NCI-H187 (cell line): ENCODE measurements at regions not wholly inside any gene's neighbourhood (a gene's known extent, or its start where the extent isn't known, plus 50 kb on each side); places are given as distances from the start of the nearest gene placed in this dataset.

Experiments used
- DNase-seq, 2 experiments: peaks; one replicate each; lab custom pipeline; 2025; lab: John Stamatoyannopoulos, UW

DNA sequence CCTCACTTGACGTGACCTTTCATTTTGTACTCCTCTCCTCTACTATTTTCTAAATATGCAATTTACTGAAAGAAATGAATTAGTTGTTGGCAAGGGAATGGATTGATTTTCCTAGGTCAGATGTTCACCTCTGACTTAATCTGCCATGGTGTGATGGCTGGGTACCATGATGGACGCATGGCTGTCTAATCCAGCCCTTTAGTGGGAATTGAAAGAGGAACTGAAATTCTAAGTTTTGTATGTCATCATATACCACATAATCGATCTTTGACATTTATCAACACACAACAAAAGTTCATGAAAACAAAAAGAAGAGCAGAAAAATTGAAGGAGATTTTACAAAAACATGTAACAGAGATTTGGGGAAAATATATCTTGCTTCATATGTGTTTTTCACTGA lies 331.3 kb upstream of the SNX7 start:
- no peak for DNase-seq

DNA sequence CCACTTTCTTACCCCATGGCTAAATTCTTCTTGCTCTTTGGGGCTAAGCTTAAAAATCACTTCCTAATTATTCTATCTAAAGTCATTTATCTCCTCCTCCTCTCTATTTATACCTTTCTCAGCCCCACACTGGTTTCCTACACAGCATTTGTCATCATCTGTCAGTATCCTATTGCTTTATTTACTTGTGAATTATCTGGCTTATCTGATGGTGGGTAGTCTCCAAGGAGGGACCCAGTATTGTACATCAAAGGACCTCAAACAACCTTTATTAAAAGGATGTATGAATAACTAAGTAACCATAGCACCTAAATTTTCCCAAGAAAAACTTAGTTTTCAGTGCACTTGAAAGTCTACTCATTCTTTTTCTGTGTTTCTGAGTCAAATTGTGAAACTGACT lies 332.7 kb upstream of the SNX7 start:
- no peak for DNase-seq

DNA sequence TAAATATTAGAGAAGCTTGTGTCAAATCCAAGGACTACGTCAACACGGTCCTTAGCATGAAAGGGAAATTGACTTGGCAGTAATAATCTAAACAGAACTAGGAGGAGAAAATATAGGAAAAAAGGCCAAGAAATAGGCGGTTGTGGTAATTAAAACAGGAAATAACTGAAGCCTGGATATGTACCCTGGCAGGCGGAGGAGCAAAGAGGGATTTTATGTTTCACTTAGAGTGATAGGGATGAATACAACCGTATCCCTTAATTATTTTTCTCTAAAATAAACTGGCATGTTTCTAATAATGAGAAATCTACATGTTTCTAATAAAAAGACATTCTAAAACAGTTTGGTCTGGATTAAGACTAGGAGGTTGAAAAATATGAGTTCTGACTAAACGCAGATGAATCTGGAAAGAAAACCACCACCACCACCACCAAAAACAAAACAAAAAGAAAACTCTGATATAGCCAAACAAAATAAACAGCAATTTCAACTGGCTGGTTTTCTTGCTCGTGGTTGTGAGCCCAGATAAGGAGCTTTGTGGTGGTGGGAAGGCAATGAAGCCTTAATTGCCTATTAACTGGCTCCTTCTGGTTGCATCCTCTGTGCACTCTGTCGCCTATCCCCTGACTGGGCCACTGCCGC lies 334.2 kb upstream of the SNX7 start:
- DNase-seq = no peak

DNA sequence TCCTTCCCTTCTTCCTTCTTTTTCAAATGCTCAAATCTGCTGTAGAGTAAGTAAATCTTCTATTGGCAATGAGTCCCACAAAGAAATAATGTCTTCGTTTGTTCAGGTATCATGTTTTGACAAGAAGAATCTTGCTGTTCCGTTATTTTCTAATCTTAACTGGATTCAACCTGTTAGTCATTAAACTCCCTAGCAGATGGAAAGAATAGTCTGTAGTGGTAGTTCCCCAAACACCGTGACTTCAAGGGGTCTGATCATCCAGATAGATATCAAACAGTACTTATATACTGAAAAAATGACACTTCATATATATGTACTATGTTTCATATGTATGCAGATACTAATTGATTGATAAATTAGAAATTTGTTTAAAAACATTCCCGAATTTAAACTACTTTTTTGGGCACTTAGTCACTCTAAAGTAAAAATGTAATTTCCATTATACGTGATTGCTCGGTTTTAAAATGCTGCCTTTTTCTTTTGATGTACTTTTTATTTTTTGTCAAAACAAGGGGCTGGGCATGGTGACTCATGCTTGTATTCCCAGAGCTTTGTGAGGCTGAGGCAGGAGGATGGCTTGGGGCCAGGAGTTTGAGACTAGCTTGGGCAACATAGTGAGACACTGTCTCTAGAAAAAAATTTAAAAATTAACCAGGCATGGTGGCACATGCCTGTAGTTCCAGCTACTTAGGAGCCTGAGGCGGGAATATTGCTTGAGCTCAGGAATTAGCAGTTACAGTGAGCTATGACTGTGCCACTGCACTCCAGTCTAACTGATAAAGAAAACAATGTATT lies 335.7 kb upstream of the SNX7 start:
- no peak for DNase-seq

DNA sequence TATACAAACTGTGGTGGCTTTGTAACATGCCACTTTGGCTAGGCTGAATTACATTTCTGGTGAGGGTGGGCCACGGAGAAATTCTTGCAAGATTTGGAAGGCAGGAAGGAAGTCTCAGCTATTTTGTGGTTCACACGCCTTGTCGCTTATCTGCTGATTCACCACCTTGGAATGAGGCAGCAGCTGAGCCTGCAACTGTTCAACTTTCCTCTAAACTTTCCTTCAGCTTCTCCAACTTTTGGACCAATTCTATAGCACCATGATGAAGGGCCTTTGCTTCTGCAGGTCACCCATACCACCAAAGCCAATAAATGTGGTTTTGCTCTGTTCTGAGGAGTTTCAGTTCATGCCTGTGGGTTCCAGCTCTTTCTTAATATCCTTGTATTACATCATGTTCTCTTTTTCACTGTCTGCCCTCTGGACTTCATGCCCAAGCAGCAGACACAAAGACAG lies 337.6 kb upstream of the SNX7 start:
- no peak for DNase-seq

DNA sequence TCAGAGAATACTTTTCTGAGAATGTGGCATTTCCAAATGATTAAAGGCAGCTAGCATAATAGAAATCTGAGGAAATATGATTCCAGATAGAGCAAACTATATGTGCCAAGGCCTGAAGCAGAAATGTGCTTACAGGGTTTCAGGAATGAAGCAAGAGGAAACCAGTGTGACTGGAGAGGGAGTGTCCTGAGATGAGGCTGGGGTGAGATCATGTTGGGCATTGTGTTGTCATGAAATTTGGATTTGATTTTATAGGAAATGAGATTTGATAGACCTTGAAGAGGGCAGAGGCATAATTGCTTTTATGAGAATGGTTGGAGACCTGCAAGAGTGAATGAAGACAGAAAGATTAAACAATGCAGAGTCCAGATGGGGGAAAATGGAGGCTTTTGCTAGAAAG lies 338.1 kb upstream of the SNX7 start:
- no peak for DNase-seq

DNA sequence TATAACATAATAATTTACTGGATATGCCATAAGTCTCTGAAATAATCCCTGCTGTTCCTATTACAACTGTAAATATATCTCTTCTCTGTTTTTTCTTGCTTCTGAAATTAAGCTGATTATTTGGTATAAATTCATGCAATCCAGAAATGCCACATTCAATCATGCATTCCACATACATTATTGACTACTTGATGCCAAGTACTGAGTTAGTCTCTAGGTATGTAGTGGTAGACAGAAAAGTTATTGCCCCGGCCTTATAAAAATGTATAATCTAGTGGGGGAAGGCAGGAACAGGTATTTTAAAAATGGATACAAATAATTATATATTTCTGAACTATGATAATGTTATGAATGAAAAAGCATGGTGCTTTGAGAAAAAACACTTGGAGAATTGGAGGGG lies 338.6 kb upstream of the SNX7 start:
- no peak for DNase-seq

DNA sequence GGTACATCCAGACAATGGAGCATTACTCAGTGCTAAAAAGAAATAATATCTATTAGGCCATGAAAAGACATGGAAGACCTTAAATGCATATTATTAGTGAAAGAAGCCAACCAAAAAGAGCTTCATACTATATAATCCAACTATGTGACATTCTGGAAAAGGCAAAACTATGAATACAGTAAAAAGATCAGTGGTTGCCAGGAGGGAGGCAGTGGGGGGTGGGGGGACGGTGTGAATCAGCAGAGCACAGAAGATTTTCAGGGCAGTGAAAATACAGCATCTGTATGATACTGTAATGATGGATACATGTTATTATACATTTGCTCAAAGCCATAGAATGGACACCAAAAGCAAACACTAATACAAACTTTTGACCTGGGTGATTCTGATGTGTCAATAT lies 339.4 kb upstream of the SNX7 start:
- DNase-seq = no peak

DNA sequence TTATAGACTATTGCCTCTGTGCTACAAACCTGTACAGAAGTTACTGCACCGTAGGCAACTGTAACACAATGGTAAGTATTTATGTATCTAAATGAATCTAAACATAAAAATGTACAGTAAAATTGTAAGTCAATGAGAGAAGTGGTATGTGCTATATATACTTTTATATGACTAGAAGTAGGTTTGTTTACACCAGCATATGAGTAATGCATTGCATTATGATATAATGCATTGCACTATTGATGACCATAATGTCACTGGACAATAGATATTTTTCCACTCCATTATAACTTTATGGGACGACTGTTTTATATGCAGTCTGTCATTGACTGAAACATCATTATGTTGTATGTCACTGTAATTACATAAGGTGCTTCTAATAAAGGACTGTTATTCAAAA lies 340.3 kb upstream of the SNX7 start:
- DNase-seq = no peak

DNA sequence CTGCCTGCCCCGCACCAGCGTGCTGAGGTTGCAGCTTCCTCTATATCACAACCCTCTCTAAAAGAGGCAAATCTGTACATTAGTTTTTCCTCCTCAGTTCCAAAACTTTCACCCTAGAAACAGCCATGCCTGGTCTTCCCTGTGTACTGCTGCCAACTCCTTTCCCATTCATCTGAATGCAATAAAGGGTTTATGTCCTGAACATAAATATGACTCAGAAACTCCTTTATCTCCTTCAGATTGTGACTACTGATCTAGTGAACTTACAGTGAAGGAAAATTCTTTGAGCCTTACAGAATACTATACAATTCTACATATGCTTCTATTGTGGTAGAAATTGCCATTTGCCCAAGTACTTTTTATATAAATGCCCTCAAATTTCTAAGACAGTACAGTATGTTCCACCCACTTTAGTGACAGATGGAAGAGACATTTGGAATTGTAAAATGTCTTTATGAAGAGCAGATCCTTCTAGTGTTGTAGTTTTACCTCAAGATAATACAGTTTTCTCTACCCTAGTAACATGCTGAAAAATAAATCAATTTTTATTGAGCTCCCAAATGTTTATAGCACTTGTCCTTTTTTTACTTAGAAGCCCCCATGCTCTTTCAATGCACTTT lies 345.1 kb upstream of the SNX7 start:
- no peak for DNase-seq

DNA sequence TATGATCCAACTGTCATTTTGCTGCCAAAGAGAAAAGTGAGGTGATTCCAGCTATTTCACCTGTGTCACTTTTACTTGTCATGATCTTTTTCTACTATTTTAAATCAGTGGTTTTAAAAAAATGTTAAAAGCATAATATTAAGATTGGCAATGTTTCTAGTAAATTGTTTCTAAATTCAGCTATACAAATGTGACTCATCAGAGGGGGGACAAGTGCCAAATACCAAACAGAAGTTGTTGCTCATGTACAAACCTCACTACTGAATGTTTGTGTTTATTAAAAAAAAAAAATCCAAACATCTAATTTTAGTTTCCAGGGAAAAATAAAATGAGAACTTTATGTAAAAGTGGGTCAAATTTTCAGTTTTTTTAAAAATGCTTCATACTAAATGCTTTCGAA lies 346.2 kb upstream of the SNX7 start:
- DNase-seq = no peak

DNA sequence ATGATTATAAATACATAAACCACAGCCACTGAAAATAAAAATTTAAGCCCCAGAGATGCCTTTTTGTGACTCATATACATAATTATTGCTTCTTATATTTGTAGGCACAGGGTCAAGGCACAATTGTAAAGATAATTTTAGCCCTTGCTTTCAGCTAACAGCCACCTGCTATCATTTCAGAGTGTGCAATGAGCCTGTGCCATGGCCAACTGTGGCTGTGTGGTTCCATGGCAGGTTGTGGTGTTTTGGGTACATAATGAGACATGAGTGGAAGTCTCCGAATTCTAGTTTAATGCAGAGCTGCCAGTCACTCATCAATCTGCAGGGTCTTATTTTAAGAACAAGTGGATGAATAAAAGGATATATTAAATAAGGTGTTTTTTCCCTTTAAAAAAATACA lies 346.9 kb upstream of the SNX7 start:
- DNase-seq = no peak

DNA sequence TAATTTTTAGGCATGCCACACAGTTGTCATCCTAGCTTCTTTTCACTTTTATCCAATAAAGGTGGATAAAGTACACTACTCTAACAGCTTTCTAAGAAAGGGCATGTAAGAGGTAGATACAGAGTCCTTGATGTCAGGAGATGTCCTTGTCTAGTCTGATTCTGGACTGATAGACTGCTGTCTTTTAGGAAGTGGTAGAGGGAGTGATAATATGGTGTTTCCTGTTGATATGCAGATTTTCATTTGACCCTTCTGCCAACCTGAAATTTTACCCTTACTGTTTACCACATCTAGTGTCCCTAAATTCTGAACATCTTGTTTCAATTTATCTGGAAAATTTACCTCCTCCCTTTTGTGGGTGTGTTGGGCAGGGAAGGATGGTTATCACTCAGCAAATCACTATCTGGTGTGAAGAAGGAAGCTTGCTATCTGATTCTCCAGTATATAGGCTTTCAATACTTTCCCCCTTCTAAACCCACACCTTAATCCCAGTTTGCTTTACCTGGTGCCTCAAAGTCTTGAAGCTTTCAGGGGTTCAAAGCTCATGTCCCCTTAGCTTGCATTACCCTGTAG lies 354.9 kb upstream of the SNX7 start:
- no peak for DNase-seq

DNA sequence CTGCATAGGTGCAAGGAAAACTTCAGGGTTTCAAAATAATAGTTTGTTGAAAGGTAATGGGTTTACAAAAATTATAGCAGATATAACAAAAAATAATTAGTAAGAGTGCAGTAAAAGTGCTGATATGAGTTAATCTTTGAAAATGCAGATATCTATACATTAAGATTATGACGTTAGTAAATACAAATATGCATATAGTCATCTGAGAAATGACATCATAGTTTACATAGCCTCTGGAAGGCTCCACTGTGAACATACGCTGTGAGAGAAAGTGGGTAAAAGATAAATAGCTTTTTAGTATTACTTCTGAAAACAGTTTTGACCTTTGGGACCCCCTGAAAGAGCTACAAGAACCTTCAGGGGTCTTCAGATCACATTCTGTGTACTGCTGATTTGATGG lies 356.2 kb upstream of the SNX7 start:
- DNase-seq = no peak

DNA sequence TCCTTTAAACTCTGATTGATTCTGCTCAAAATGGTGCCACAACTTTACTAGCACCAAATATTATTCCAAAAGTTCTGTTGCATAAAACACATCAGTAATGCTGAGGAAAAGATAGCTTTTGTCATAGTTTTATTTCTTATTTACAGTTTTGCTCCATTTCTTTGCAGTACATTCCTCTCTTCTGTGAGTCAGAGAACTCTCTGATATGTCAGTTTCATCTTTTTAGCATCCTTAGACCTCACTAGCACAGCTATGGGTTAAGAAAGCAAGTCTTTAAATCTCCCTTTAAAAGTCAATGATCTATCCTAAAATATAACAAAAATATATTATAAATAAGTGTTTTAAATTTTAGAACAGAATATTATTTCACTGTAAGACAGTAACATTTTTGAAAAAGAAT lies 356.6 kb upstream of the SNX7 start:
- DNase-seq = no peak

DNA sequence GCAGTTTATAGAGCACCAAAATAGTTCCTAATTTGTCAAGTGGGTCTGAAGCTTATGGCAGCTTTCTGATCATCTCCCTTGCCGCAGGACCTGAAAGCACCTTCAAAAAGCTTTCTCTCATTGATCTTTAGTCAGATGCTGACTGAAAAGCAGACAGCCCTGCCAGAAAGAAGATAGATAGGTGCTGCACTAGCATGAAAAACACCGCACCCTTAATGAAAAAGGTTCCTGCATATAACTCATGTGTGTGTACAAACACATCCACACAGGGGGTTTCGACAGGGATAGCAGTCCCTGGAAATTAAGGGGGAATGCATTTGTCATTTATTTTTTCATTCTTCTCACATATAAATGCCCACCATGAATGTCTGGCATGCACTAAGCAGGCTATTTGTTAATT lies 361.7 kb upstream of the SNX7 start:
- DNase-seq = no peak

DNA sequence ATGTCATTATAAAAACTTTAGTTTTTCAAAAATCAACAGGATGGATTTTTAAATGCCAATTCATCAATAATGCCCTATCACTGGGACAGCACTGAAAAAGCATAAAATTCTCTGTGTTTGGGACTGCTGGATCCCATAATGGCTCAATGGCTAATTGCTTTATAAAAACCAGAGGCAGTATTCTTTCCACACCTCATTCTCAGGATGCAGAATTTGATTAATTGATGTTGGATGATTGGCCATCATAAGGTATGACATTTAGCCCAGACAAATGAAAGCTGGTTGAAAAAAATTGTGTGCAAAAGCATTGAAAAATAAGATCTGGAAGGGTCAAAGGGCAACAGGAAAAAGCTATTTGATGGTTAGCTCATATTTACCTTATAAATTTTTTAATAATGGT lies 362.2 kb upstream of the SNX7 start:
- no peak for DNase-seq

DNA sequence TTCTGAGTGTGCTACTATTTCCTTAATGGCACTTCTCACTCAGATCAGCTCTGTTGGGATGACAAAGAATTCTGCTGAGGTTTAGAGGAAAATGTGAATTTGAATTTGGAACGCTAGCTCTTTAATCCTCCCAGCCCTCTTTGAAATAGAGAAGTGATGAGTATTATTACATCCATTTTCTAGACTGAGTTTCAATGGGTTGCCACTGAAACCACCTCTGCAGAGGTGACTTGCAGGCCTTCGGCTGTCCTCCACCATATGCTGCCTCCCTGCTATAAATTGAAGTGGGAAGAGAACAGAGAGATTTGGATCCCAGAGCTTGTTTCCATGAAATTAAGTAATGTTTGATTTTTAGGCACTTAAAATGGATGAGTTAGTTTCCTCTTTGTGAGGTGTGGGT lies 363.2 kb upstream of the SNX7 start:
- DNase-seq = no peak

DNA sequence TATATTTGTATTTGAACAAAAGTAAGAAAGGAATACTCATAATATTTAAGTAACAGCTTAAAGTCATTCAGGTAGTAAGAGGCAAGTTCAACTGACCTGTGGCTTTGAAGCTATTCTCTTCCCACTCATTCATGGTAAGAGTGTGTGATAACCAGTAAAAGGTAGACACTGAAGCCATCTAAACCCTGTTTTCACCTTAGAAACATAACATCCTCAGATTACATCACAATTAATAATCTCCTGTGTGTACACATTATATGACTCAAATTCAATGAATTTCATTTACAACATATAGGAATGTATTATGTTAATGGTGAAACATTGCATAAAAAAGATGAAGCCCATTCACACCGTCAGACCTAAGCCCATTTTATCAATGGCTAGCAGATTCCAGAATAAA lies 364.8 kb upstream of the SNX7 start:
- DNase-seq = no peak

DNA sequence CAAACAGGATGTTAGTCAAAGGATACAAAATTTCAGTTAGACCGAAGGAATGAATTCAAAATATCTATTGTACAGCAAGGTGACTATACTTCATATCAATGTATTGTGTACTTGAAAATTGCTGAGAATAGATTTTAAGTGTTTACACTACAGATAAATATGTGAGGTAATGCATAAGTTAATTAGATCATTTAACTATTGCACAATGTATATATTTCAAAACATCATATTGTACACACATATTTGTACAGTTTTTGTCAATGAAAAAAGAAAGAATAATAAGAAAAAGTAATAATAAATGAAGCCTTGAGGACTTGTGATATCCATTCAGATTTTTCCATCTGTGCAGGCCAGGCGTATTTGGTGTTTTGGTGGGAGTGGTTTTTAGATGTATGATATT lies 367.4 kb upstream of the SNX7 start:
- DNase-seq = no peak

DNA sequence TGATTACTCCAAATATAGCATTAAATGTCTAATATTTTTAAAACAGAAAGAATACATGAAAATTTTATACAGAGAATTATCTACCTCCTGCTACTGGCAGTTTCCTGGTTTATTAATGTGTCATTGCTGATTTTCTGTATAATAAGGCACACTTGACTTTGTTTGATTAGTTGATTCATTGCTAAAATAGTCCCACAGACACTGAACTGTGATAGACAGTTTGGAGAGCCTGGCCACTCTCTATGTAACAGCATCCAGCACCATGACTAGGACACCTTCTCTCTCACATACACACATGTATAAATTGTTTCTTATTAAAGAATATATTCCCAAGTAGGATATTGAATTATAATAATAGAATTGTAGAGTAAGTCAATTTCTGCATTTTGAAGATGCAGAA lies 368.5 kb upstream of the SNX7 start:
- no peak for DNase-seq

DNA sequence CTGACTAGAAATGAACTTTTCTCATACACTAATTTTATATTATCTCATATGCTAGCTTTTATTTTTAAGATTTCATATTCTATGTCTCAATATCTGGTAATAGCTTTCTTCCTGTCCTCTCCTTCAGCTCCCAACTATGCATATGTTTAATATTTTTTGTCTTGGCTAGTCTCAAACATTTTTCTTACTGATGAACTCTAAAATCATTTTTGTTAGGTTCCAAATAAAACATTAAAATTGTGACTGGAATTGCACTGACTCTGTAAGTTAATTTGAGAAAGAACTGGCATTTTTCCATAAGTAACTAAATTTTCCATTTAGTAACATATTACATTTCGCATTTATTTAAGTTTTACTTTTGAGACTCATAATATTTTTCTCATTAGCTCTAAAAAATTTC lies 368.5 kb upstream of the DPYD start:
- no peak for DNase-seq

DNA sequence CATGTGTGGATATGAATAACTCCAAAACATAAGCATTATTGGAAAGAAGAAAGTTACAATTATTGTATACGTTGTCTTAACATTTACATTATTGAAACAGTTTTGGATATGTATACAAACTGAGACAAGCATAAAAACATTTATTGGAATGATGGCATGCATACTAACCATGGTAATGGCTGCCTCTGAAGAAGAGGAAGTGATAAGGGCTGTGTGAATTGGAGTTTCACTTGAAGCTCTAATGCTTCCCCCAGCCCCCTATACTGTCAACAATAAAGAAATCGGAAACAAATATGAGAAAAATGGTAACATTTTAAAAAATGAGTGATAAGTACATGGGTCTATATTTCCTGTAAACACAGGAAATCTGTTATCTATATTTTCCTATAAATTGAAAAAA lies 367.7 kb upstream of the DPYD start:
- no peak for DNase-seq
